CD4-positive, alpha-beta T cell (primary cell): ENCODE measurements at regions not wholly inside any gene's neighbourhood (a gene's known extent, or its start where the extent isn't known, plus 50 kb on each side); places are given as distances from the start of the nearest gene placed in this dataset.
"Not testable (repeated sequence)": the region's sequence is repeated elsewhere in the genome, so short reads cannot be mapped to it uniquely, and the experiment has no call there.

Experiments used
- ATAC-seq: fragments of 200-7000 bp; cut with Tn5 transposase; one replicate; pipeline ENCODE4 v1.10.0; 2022; ENCODE audit warnings: mild to moderate bottlenecking; ENCODE audit not compliant: poor library complexity
- CTCF ChIA-PET: fragments of 350-600 bp; sonication (Branson Sonifier 250); formaldehyde crosslinking; loops from one replicate; lab custom pipeline; 2021; ENCODE audit warnings: antibody characterized with exemption, inconsistent platforms; lab: Charles Lee
- POLR2A ChIA-PET: fragments of 350-600 bp; sonication (Branson Sonifier 250); formaldehyde crosslinking; loops from one replicate; lab custom pipeline; 2021; ENCODE audit warnings: antibody characterized with exemption, inconsistent platforms; lab: Charles Lee
- DNase-seq, 14 experiments: peaks; one replicate each; pipeline ENCODE4 v3.0.0-alpha.2; 2013 to 2020; ENCODE audit warnings: mixed read lengths in 2 of 14
- H3K27ac ChIP-seq, 2 donors: one replicate each; pipeline versions ENCODE4 v1.5.1 to v1.7.0; 2013; ENCODE audit warnings: low read length in 2 of 2, low read depth in 1 of 2, mild to moderate bottlenecking in 1 of 2
- H3K27me3 ChIP-seq, 2 experiments: 1 replicate in 1 of 2; 2 replicates in 1 of 2; pipeline versions ENCODE4 v1.6.1 to v1.7.0; 2013; ENCODE audit warnings: low read length in 2 of 2, control low read depth in 1 of 2, mild to moderate bottlenecking in 1 of 2, moderate library complexity in 1 of 2; ENCODE audit not compliant: insufficient read depth in 2 of 2, control insufficient read depth in 1 of 2
- H3K36me3 ChIP-seq: one replicate; pipeline ENCODE4 v1.6.1; 2013; ENCODE audit warnings: low read length, control low read depth; ENCODE audit not compliant: insufficient read depth
- H3K4me1 ChIP-seq: one replicate; pipeline ENCODE4 v1.6.1; 2013; ENCODE audit warnings: low read length, control low read depth; ENCODE audit not compliant: insufficient read depth
- H3K4me3 ChIP-seq: one replicate; pipeline ENCODE4 v1.5.1; 2013; ENCODE audit warnings: mild to moderate bottlenecking, low read length, moderate library complexity
- H3K9me3 ChIP-seq, 2 experiments: 1 replicate in 1 of 2; 2 replicates in 1 of 2; pipeline versions ENCODE4 v1.6.1 to v1.7.0; 2013; ENCODE audit warnings: low read length in 2 of 2, mild to moderate bottlenecking in 2 of 2, control low read depth in 1 of 2, moderate library complexity in 1 of 2; ENCODE audit not compliant: control insufficient read depth in 1 of 2, insufficient read depth in 1 of 2
- H3K27ac Mint-ChIP-seq: one replicate; pipeline ENCODE4 v1.8.0; 2020; ENCODE audit warnings: mixed read lengths
- H3K27me3 Mint-ChIP-seq: one replicate; pipeline ENCODE4 v1.8.0; 2021; ENCODE audit warnings: mixed read lengths
- H3K36me3 Mint-ChIP-seq: one replicate; pipeline ENCODE4 v1.8.0; 2021; ENCODE audit warnings: low read depth, mixed read lengths
- H3K4me1 Mint-ChIP-seq: one replicate; pipeline ENCODE4 v1.8.0; 2021; ENCODE audit warnings: low read depth, mixed read lengths
- H3K4me3 Mint-ChIP-seq: one replicate; pipeline ENCODE4 v1.8.0; 2020; ENCODE audit warnings: mild to moderate bottlenecking, mixed read lengths
- H3K9me3 Mint-ChIP-seq: one replicate; pipeline ENCODE4 v1.8.0; 2020; ENCODE audit warnings: mixed read lengths
- intact Hi-C, 2 experiments: fragments of 100-400 bp; cut with DNase I in 1 of 2; cut with micrococcal nuclease in 1 of 2; formaldehyde crosslinking; loops; one replicate each; pipeline versions ENCODE4 v1.15.1 to v1.9.0; 2023 to 2025; cut with DNase I, micrococcal nuclease
- TF ChIP-seq, protein P1 (sequence below): fragments of 200-600 bp; IDR thresholded peaks from one replicate; pipeline ENCODE4 v1.8.0; 2022; ENCODE audit warnings: antibody characterized with exemption, mild to moderate bottlenecking

DNA sequence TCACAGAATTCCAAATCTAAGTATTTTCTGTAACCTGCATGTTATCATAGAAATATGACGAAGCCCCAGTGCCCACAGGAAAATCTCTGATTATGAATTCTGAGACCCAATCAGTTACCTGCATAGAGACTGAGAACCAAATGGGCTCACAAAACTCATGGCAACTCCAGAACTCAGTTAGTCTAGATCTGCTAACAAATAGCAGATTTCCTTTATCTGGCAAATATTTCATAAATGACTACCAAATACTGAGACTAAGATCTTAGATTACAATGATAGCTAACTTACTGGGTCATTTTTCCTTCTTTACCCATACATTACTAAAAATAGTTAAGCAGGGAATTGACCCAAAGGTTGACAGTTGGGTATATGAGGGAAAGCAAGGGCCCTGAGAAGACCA, 228.1 kb upstream of the FAT3 start:
- no peak for ATAC-seq
- Histone ChIP-seq H3K9me3 (peaks cover 0 to 5% of the 10 kb centered on the region in 2 experiments), H3K4me3 (no peak overlapping the region), H3K4me1 (no peaks in the 10 kb centered on the region), H3K27me3 (no peaks in the 10 kb centered on the region), H3K36me3 (no peaks in the 10 kb centered on the region), H3K27ac (no peak overlapping the region)
- POLR2A ChIA-PET: no interaction called here
- Mint-ChIP-seq H3K4me1 (no peaks in the 10 kb centered on the region), H3K27ac (no peak overlapping the region), H3K4me3 (no peak overlapping the region), H3K36me3 (no peaks in the 10 kb centered on the region), H3K27me3 (no peaks in the 10 kb centered on the region), H3K9me3 (peaks cover 2% of the 10 kb centered on the region)
- TF ChIP-seq, protein P1, sequence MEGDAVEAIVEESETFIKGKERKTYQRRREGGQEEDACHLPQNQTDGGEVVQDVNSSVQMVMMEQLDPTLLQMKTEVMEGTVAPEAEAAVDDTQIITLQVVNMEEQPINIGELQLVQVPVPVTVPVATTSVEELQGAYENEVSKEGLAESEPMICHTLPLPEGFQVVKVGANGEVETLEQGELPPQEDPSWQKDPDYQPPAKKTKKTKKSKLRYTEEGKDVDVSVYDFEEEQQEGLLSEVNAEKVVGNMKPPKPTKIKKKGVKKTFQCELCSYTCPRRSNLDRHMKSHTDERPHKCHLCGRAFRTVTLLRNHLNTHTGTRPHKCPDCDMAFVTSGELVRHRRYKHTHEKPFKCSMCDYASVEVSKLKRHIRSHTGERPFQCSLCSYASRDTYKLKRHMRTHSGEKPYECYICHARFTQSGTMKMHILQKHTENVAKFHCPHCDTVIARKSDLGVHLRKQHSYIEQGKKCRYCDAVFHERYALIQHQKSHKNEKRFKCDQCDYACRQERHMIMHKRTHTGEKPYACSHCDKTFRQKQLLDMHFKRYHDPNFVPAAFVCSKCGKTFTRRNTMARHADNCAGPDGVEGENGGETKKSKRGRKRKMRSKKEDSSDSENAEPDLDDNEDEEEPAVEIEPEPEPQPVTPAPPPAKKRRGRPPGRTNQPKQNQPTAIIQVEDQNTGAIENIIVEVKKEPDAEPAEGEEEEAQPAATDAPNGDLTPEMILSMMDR: no peak
- DNase-seq: no peak
- CTCF ChIA-PET: no interaction called here
- intact Hi-C loops: loop anchor here in 1 of 2 experiments (10.0 kb wide), 1 partner anchor 62 kb away; no protein-coding TSS in a partner anchor

DNA sequence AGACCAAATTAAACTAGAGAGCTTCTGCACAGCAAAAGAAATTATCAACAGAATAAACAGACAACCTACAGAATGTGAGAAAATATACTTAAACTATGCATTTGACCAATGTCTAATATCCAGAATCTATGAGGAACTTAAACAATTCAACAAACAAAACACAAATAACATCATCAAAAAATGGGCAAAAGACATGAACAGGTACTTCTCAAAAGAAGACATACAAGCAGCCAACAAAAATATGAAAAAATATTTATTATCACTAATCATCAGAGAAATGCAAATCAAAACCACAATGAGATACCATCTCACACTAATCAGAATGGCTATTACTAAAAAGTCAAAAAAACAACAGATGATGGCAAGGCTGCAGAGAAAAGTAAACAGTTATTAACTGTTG, 236.2 kb upstream of the FAT3 start:
- DNase-seq, ATAC-seq, H3K4me1 ChIP-seq, POLR2A ChIA-PET, H3K4me3 Mint-ChIP-seq, H3K9me3 Mint-ChIP-seq, H3K27me3 Mint-ChIP-seq, H3K27ac ChIP-seq, H3K27ac Mint-ChIP-seq, H3K4me3 ChIP-seq, H3K4me1 Mint-ChIP-seq, intact Hi-C loops, H3K36me3 Mint-ChIP-seq, H3K9me3 ChIP-seq, H3K27me3 ChIP-seq, H3K36me3 ChIP-seq, CTCF ChIA-PET: not testable (repeated sequence)

DNA sequence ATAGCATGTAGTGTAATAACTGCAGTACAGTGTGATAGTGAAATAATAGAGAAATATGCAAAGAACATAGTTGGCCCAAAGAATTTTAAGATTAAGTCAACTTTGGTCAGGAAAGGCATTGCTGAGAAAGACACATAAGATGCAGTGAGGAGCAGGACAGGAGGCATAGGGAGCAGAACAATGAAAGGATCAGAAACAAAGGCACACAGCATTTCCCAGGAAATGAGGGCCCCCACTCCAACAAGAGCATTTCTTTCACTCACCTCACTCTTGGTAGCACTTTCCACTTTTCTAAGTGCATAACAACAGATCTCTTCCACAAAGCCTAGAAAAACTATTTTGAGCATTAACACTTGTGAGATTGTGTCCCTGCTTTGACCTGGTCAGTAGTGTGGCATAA, 238.4 kb upstream of the FAT3 start:
- H3K27ac ChIP-seq: no peak overlapping the region
- intact Hi-C loops: no loop called here
- H3K4me1 ChIP-seq: no peaks in the 10 kb centered on the region
- ATAC-seq: no peak
- no peaks in the 10 kb centered on the region for H3K27me3 ChIP-seq
- H3K4me3 ChIP-seq: no peak overlapping the region
- Mint-ChIP-seq H3K27me3 (no peaks in the 10 kb centered on the region), H3K4me1 (no peaks in the 10 kb centered on the region), H3K36me3 (no peaks in the 10 kb centered on the region), H3K27ac (no peak overlapping the region), H3K9me3 (peaks cover 5% of the 10 kb centered on the region), H3K4me3 (no peak overlapping the region)
- H3K36me3 ChIP-seq: no peaks in the 10 kb centered on the region
- no peak for DNase-seq
- ChIA-PET CTCF (no interaction called here), POLR2A (no interaction called here)
- TF ChIP-seq, protein P1: no peak
- H3K9me3 ChIP-seq: peaks cover 0 to 6% of the 10 kb centered on the region in 2 experiments

- H3K9me3 ChIP-seq: peaks cover 0 to 10% of the 10 kb centered on the region in 2 experiments
- Mint-ChIP-seq H3K9me3 (peaks cover 4% of the 10 kb centered on the region), H3K27me3 (no peaks in the 10 kb centered on the region), H3K4me3 (no peak overlapping the region), H3K27ac (no peak overlapping the region), H3K36me3 (no peaks in the 10 kb centered on the region), H3K4me1 (no peaks in the 10 kb centered on the region)
- TF ChIP-seq, protein P1: no peak
- H3K27me3 ChIP-seq: no peaks in the 10 kb centered on the region
- ChIA-PET CTCF (no interaction called here), POLR2A (no interaction called here)
- ATAC-seq: no peak
- intact Hi-C loops: no loop called here
- H3K4me1 ChIP-seq: no peaks in the 10 kb centered on the region
- DNase-seq: no peak
- H3K36me3 ChIP-seq: no peaks in the 10 kb centered on the region
- H3K27ac ChIP-seq: no peak overlapping the region
- H3K4me3 ChIP-seq: no peak overlapping the region
These were observed 240.5 kb upstream of the FAT3 start for GRCh38 chr11:91984033-91984584.
